ENCODE measurements at regions not wholly inside any gene's neighbourhood (a gene's known extent, or its start where the extent isn't known, plus 50 kb on each side); places are given as distances from the start of the nearest gene placed in this dataset.

DNA sequence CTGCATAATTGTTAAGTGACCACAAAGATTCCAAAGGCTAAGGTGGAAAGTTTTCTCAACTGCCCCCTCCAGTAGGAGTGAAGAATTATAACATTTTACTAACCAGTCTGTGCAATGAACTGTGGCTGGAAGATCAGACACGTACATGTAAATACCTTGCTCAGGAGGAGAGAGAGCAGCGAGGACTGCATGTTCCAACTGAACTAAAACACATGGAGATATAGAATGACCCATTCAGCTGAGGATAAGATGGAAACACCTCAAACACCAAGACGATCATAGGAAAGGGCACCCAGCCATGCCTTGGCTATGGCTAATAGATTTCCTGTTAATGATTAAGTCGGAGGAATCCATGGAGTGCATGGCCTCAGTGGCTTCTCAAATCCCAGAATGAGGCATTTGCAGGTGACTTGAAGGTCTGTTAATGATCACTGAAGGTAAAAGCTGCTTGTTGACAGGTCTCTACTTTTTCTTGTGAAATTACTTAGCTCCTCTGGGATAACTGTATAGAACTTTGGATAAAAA is 875.6 kb downstream of the TFAP2A start:
- TF ChIP-seq CTCF (conservative IDR thresholded peaks at IDR 0.05), result no peak
- no peak overlapping the region for H3K14ac ChIP-seq (ENCODE audit: insufficient read depth, low read length)

More for the DNA sequence above, 875.6 kb downstream of the TFAP2A start:
- Histone ChIP-seq H2BK120ac (ENCODE audit: low read depth, low read length, poor library complexity, severe bottlenecking) (no peak overlapping the region), H2BK5ac (ENCODE audit: insufficient read length, low read length) (no peak overlapping the region), H3K18ac (ENCODE audit: insufficient read length, low read depth, low read length) (no peak overlapping the region), H3K9ac (ENCODE audit: extremely low read depth, insufficient read length, low read length) (no peak overlapping the region), H3T11ph (ENCODE audit: low read length) (no peak overlapping the region), H2BK12ac (ENCODE audit: insufficient read length, low read depth, low read length) (no peak overlapping the region), H3K4me1 (ENCODE audit: insufficient read depth, low read length) (no peaks in the 10 kb centered on the region), H4K91ac (ENCODE audit: insufficient read length, low read depth, low read length) (no peak overlapping the region), H4K20me1 (ENCODE audit: control insufficient read depth, insufficient read depth, insufficient read length) (no peaks in the 10 kb centered on the region), H3K56ac (ENCODE audit: insufficient read length, low read depth, low read length) (no peak overlapping the region), H2AK5ac (ENCODE audit: insufficient read length, low read length) (no peak overlapping the region), H4K5ac (ENCODE audit: insufficient read length, low read depth, low read length) (no peak overlapping the region), H2BK20ac (ENCODE audit: low read depth, low read length, poor library complexity, severe bottlenecking) (no peak overlapping the region), H3K27me3 (ENCODE audit: insufficient read depth, low read length) (no peaks in the 10 kb centered on the region), H3K9me3 (ENCODE audit: control insufficient read depth, low read depth, low read length) (no peaks in the 10 kb centered on the region), H3K79me1 (ENCODE audit: insufficient read depth, low read depth, low read length, poor library complexity, severe bottlenecking) (no peaks in the 10 kb centered on the region), H3K4ac (ENCODE audit: low read depth, low read length) (no peak overlapping the region), H3K23ac (ENCODE audit: insufficient read length, low read depth, low read length) (no peak overlapping the region), H3K23me2 (ENCODE audit: insufficient read length, low read depth, low read length, poor library complexity, severe bottlenecking) (no peaks in the 10 kb centered on the region), H2AFZ (ENCODE audit: low read length) (no peak overlapping the region), H2BK15ac (ENCODE audit: low read depth, low read length) (no peak overlapping the region), H3K4me2 (ENCODE audit: insufficient read depth, insufficient read length, low read length) (no peak overlapping the region), H4K8ac (replicated peaks; ENCODE audit: insufficient read length, low read depth, low read length) (no peak overlapping the region), H3K27ac (ENCODE audit: insufficient read length, low read depth, low read length) (no peak overlapping the region), H3K79me2 (ENCODE audit: insufficient read depth, low read length) (no peaks in the 10 kb centered on the region)
- Mint-ChIP-seq H3K36me3 (ENCODE audit: insufficient read depth in 1 of 3, low read depth in 3 of 3) (no peaks in the 10 kb centered on the region), H3K9me3 (no peaks in the 10 kb centered on the region), H3K4me3 (no peak overlapping the region), H3K4me1 (no peaks in the 10 kb centered on the region), H3K27ac (no peak overlapping the region), H3K27me3 (ENCODE audit: low read depth) (no peaks in the 10 kb centered on the region)
- DNase-seq, result no peak
- WGBS (ENCODE audit: extremely low coverage, insufficient read length, low lambda C conversion rate), result no CpG with 5 or more reads among the region's 4 CpGs

Data from H9 (cell line).